ENCODE measurements at regions not wholly inside any gene's neighbourhood (a gene's known extent, or its start where the extent isn't known, plus 50 kb on each side); places are given as distances from the start of the nearest gene placed in this dataset.

GRCh38 chr2:45227347-45227746 lies 218.1 kb upstream of the SIX2 start:
- peaks cover 7% of the 10 kb centered on the region for H3K27me3 ChIP-seq (replicated peaks; ENCODE audit: insufficient read depth, low read depth, low read length, poor library complexity)
- BruUV-seq (replicated peaks) = no TSS peak
- no peaks in the 10 kb centered on the region for H3K36me3 ChIP-seq (ENCODE audit: insufficient read depth, low read length, poor library complexity, severe bottlenecking)
- no peak for TF ChIP-seq EZH2 (IDR thresholded peaks at IDR 0.05; ENCODE audit: borderline replicate concordance, low read depth, low read length, poor library complexity, severe bottlenecking)
- no peak for TF ChIP-seq CTCF (conservative IDR thresholded peaks at IDR 0.05; ENCODE audit: low read depth, low read length)
- H3K4me3 ChIP-seq (ENCODE audit: low read depth, low read length, poor library complexity, severe bottlenecking) = no peak overlapping the region
- H3K9me3 ChIP-seq (ENCODE audit: low read depth, low read length, poor library complexity, severe bottlenecking) = no peaks in the 10 kb centered on the region
- H3K4me1 ChIP-seq (ENCODE audit: insufficient read depth, low read length, poor library complexity, severe bottlenecking) = no peaks in the 10 kb centered on the region
- ChIA-PET CTCF (no interaction called here), POLR2A (ENCODE audit: low non-redundant PET) (no interaction called here)
- H3K27ac ChIP-seq (ENCODE audit: low read depth, low read length, poor library complexity, severe bottlenecking) = no peak overlapping the region
- DNase-seq (ENCODE audit: low spot score) = no peak
- intact Hi-C loops (cut with micrococcal nuclease; ENCODE audit: unreplicated experiment) = no loop called here

- Histone ChIP-seq H3K36me3 (ENCODE audit: insufficient read depth, low read length, poor library complexity, severe bottlenecking) (no peaks in the 10 kb centered on the region), H3K9me3 (ENCODE audit: low read depth, low read length, poor library complexity, severe bottlenecking) (no peaks in the 10 kb centered on the region), H3K4me1 (ENCODE audit: insufficient read depth, low read length, poor library complexity, severe bottlenecking) (no peaks in the 10 kb centered on the region), H3K4me3 (ENCODE audit: low read depth, low read length, poor library complexity, severe bottlenecking) (no peak overlapping the region), H3K27me3 (replicated peaks; ENCODE audit: insufficient read depth, low read depth, low read length, poor library complexity) (peaks cover 3% of the 10 kb centered on the region), H3K27ac (ENCODE audit: low read depth, low read length, poor library complexity, severe bottlenecking) (no peak overlapping the region)
- BruUV-seq (replicated peaks) = no TSS peak
- ChIA-PET CTCF (no interaction called here), POLR2A (ENCODE audit: low non-redundant PET) (no interaction called here)
- TF ChIP-seq CTCF (conservative IDR thresholded peaks at IDR 0.05; ENCODE audit: low read depth, low read length) = no peak
- TF ChIP-seq EZH2 (IDR thresholded peaks at IDR 0.05; ENCODE audit: borderline replicate concordance, low read depth, low read length, poor library complexity, severe bottlenecking) = no peak
- intact Hi-C loops (cut with micrococcal nuclease; ENCODE audit: unreplicated experiment) = no loop called here
- no peak for DNase-seq (ENCODE audit: low spot score)
Measured at GRCh38 chr2:45224993-45225380, 215.7 kb upstream of the SIX2 start.

- H3K9me3 ChIP-seq (ENCODE audit: low read depth, low read length, poor library complexity, severe bottlenecking) = no peaks in the 10 kb centered on the region
- TF ChIP-seq EZH2 (IDR thresholded peaks at IDR 0.05; ENCODE audit: borderline replicate concordance, low read depth, low read length, poor library complexity, severe bottlenecking) (no peak), CTCF (conservative IDR thresholded peaks at IDR 0.05; ENCODE audit: low read depth, low read length) (no peak)
- ChIA-PET POLR2A (ENCODE audit: low non-redundant PET) (no interaction called here), CTCF (no interaction called here)
- no TSS peak for BruUV-seq (replicated peaks)
- H3K4me1 ChIP-seq (ENCODE audit: insufficient read depth, low read length, poor library complexity, severe bottlenecking) = no peaks in the 10 kb centered on the region
- H3K27ac ChIP-seq (ENCODE audit: low read depth, low read length, poor library complexity, severe bottlenecking) = no peak overlapping the region
- H3K36me3 ChIP-seq (ENCODE audit: insufficient read depth, low read length, poor library complexity, severe bottlenecking) = no peaks in the 10 kb centered on the region
- H3K4me3 ChIP-seq (ENCODE audit: low read depth, low read length, poor library complexity, severe bottlenecking) = no peak overlapping the region
- peaks cover 3% of the 10 kb centered on the region for H3K27me3 ChIP-seq (replicated peaks; ENCODE audit: insufficient read depth, low read depth, low read length, poor library complexity)
- DNase-seq (ENCODE audit: low spot score) = no peak
- intact Hi-C loops (cut with micrococcal nuclease; ENCODE audit: unreplicated experiment) = no loop called here
Measured at GRCh38 chr2:45224321-45224992, 215.2 kb upstream of the SIX2 start.

All from A673 (cell line).